ENCODE measurements at regions not wholly inside any gene's neighbourhood (a gene's known extent, or its start where the extent isn't known, plus 50 kb on each side); places are given as distances from the start of the nearest gene placed in this dataset.
A peak's percentile ranks its signal among the peaks of the same experiment; 100 is the strongest.
"Not testable (repeated sequence)": the region's sequence is repeated elsewhere in the genome, so short reads cannot be mapped to it uniquely, and the experiment has no call there.

- Mint-ChIP-seq H3K9me3 (ENCODE audit: low read depth) (peaks cover 3% of the 10 kb centered on the region), H3K27ac (no peak overlapping the region), H3K27me3 (no peaks in the 10 kb centered on the region), H3K4me3 (no peak overlapping the region), H3K36me3 (ENCODE audit: low read depth) (no peaks in the 10 kb centered on the region), H3K4me1 (no peaks in the 10 kb centered on the region)
- ChIA-PET POLR2A (no interaction called here), CTCF (no interaction called here)
- DNase-seq (no peak), ATAC-seq (no peak)
- intact Hi-C loops (cut with DNase I, micrococcal nuclease), result no loop called here
These were observed 971.7 kb downstream of the FAM133A start for GRCh38 chrX:94645726-94646125.

- no peak for ATAC-seq
- intact Hi-C loops (cut with DNase I, micrococcal nuclease), result no loop called here
- ChIA-PET POLR2A (no interaction called here), CTCF (no interaction called here)
- no peak overlapping the region for H3K27ac Mint-ChIP-seq
- H3K27me3 Mint-ChIP-seq, result no peaks in the 10 kb centered on the region
- no peak for DNase-seq
- no peaks in the 10 kb centered on the region for H3K36me3 Mint-ChIP-seq (ENCODE audit: low read depth)
- no peaks in the 10 kb centered on the region for H3K9me3 Mint-ChIP-seq (ENCODE audit: low read depth)
- H3K4me3 Mint-ChIP-seq, result no peak overlapping the region
- no peaks in the 10 kb centered on the region for H3K4me1 Mint-ChIP-seq
These were observed 981.2 kb downstream of the FAM133A start for GRCh38 chrX:94655180-94655579.

DNA sequence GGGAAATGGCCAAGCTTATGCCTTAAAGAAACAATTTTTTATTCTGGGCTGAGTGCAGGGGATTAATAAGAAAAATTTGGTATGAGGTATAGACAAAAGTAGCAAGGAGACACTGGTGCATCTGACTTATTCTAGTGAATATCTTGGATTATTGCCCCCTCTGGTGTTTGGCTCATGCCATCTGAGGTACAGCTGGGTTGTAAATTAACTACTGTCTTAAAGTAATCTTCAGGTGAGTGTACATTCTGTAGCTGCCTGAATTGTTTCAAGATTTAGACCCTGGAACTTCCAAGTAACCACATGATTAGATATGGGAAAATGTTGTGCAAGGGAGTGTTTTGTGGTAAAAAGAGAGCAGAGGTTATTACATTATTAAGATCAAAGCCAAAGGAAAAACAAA is 988.7 kb downstream of the FAM133A start:
- ATAC-seq (no peak), DNase-seq (no peak)
- no peak overlapping the region for H3K4me3 Mint-ChIP-seq
- POLR2A ChIA-PET, result no interaction called here
- H3K27me3 Mint-ChIP-seq, result no peaks in the 10 kb centered on the region
- no peaks in the 10 kb centered on the region for H3K9me3 Mint-ChIP-seq (ENCODE audit: low read depth)
- intact Hi-C loops (cut with DNase I, micrococcal nuclease), result no loop called here
- no peaks in the 10 kb centered on the region for H3K4me1 Mint-ChIP-seq
- CTCF ChIA-PET, result no interaction called here
- H3K36me3 Mint-ChIP-seq (ENCODE audit: low read depth), result no peaks in the 10 kb centered on the region
- no peak overlapping the region for H3K27ac Mint-ChIP-seq

DNA sequence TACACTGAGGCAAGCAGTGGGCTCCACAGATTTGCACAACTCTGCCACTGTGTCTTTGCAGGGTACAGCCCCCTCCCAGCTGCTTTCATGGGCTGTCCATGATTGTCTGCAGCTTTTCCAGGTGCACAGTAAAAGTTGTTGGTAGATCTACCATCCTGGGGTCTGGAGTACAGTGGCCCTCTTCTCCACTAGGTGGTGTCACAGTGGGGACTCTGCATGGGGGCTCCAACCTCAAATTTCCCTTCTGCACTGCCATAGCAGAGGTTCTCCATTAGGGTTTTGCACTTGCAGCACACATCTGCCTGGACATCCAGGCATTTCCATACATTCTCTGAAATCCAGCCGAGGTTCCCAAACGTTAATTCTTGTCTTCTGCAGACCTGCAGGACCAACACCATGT is 1002.3 kb downstream of the FAM133A start:
- H3K4me3 Mint-ChIP-seq, result no peak overlapping the region
- H3K4me1 Mint-ChIP-seq, result no peaks in the 10 kb centered on the region
- no peaks in the 10 kb centered on the region for H3K36me3 Mint-ChIP-seq (ENCODE audit: low read depth)
- CTCF ChIA-PET, result no interaction called here
- H3K27ac Mint-ChIP-seq, result no peak overlapping the region
- intact Hi-C loops (cut with DNase I, micrococcal nuclease), result no loop called here
- ATAC-seq (no peak), DNase-seq (no peak)
- H3K27me3 Mint-ChIP-seq, result no peaks in the 10 kb centered on the region
- POLR2A ChIA-PET, result no interaction called here
- H3K9me3 Mint-ChIP-seq (ENCODE audit: low read depth), result peaks cover 2% of the 10 kb centered on the region

DNA sequence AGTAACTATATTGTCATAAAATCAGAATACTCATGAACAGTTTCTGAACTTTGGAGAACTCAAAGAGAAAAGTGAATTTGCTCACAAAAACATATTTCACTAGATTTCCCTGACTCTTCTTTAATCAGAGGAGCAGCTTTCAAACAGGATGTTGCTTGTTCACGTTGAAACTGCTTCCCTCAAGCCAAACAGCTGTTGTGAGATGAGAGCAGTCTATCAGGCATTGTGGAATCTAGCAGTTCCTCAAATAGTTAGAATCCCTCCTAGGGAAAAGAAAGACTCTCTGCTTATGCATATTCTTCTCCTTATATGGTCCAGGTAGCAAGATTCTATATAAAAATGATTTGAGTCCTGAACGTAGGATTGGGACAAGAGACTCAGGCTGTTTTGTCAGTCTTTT is 1012.1 kb downstream of the FAM133A start:
- Mint-ChIP-seq H3K36me3 (ENCODE audit: low read depth) (no peaks in the 10 kb centered on the region), H3K4me1 (no peaks in the 10 kb centered on the region), H3K27me3 (no peaks in the 10 kb centered on the region), H3K27ac (no peak overlapping the region), H3K4me3 (no peak overlapping the region), H3K9me3 (ENCODE audit: low read depth) (no peaks in the 10 kb centered on the region)
- CTCF ChIA-PET, result no interaction called here
- ATAC-seq (no peak), DNase-seq (no peak)
- POLR2A ChIA-PET, result no interaction called here
- intact Hi-C loops (cut with DNase I, micrococcal nuclease), result no loop called here

DNA sequence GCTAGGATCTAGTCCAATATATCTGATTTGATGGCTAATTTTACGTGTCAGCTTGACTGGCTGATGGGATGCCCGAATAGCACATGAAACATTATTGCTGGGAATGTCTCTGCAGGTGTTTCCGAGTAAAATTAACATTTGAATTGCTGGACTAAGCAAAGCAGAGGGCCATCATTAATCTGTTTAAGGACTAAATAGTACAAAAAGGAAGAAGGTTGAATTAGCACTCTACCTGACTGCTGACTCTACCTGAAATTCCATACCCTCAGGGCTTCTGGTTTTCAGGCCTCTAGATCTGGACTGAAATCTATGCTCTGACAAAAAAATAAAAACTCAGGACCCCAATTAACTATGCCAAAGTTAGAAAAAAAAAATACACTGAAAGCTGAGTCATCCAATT is 1021.9 kb downstream of the FAM133A start:
- Mint-ChIP-seq H3K4me3 (no peak overlapping the region), H3K27ac (no peak overlapping the region), H3K36me3 (ENCODE audit: low read depth) (no peaks in the 10 kb centered on the region), H3K4me1 (no peaks in the 10 kb centered on the region), H3K27me3 (no peaks in the 10 kb centered on the region), H3K9me3 (ENCODE audit: low read depth) (no peaks in the 10 kb centered on the region)
- ATAC-seq (no peak), DNase-seq (no peak)
- ChIA-PET POLR2A (no interaction called here), CTCF (no interaction called here)
- intact Hi-C loops (cut with DNase I, micrococcal nuclease), result no loop called here

DNA sequence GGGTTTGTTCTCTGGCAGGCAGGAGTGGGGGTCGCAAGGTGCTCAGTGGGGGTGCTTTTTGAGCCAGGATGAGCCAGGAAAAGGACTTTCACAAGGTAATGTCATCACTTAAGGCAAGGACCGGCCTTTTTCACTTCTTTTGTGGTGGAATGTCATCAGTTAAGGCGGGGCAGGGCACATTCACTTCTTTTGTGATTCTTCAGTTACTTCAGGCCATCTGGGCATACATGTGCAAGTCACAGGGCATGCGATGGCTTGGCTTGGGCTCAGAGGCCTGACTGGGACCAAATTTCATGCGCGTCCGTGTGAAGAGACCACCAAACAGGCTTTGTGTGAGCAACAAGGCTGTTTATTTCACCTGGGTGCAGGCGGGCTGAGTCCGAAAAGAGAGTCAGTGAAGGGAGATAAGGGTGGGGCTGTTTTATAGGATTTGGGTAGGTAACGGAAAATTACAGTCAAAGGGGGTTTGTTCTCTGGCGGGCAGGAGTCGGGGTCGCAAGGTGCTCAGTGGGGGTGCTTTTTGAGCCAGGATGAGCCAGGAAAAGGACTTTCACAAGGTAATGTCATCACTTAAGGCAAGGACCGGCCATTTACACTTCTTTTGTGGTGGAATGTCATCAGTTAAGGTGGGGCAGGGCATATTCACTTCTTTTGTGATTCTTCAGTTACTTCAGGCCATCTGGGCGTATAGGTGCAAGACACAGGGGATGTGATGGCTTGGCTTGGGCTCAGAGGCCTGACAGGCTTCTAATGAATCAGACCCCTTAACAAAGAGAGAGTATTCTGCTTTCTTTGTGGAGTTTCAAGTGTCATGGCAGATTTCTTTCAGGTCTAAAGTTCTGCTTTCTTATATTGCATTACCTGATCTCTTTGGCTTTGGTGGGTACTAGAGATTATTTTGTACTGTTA is 1030.6 kb downstream of the FAM133A start:
- intact Hi-C loops (cut with DNase I, micrococcal nuclease); H3K4me3 Mint-ChIP-seq; CTCF ChIA-PET; H3K4me1 Mint-ChIP-seq; DNase-seq; H3K36me3 Mint-ChIP-seq (ENCODE audit: low read depth); POLR2A ChIA-PET; H3K9me3 Mint-ChIP-seq (ENCODE audit: low read depth); H3K27ac Mint-ChIP-seq; ATAC-seq; H3K27me3 Mint-ChIP-seq: not testable (repeated sequence)

DNA sequence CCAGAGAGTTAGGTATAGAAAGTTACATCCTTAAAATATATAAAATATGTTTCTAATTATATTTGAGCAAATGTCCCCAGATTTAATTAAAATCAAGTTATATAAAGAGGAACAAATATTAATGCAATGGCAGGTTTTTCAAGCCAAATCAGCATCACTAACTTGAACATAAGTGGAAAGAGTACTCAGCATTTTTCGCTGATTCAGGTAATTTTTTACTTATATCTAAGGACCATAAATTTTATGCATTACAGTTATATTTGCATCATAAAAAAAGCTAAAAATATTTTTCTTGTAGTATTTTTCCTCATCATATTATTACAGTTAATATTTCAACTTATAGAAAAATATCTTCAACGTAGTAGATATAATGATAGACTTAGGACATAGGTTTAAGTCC is 1047.4 kb downstream of the FAM133A start:
- Mint-ChIP-seq H3K27ac (no peak overlapping the region), H3K27me3 (no peaks in the 10 kb centered on the region), H3K4me1 (no peaks in the 10 kb centered on the region), H3K4me3 (no peak overlapping the region), H3K36me3 (ENCODE audit: low read depth) (no peaks in the 10 kb centered on the region), H3K9me3 (ENCODE audit: low read depth) (no peaks in the 10 kb centered on the region)
- ATAC-seq (no peak), DNase-seq (no peak)
- intact Hi-C loops (cut with DNase I, micrococcal nuclease), result no loop called here
- ChIA-PET CTCF (no interaction called here), POLR2A (no interaction called here)

GRCh38 chrX:94722578-94722977 is 1048.6 kb downstream of the FAM133A start:
- Mint-ChIP-seq H3K4me3 (no peak overlapping the region), H3K4me1 (no peaks in the 10 kb centered on the region), H3K9me3 (ENCODE audit: low read depth) (no peaks in the 10 kb centered on the region), H3K27ac (no peak overlapping the region), H3K27me3 (no peaks in the 10 kb centered on the region), H3K36me3 (ENCODE audit: low read depth) (no peaks in the 10 kb centered on the region)
- CTCF ChIA-PET, result no interaction called here
- intact Hi-C loops (cut with DNase I, micrococcal nuclease), result no loop called here
- ATAC-seq, result no peak
- POLR2A ChIA-PET, result no interaction called here
- no peak for DNase-seq

GRCh38 chrX:94742772-94743171 is 1068.8 kb downstream of the FAM133A start:
- Mint-ChIP-seq H3K36me3 (ENCODE audit: low read depth) (no peaks in the 10 kb centered on the region), H3K9me3 (ENCODE audit: low read depth) (no peaks in the 10 kb centered on the region), H3K4me1 (no peaks in the 10 kb centered on the region), H3K4me3 (no peak overlapping the region), H3K27me3 (no peaks in the 10 kb centered on the region), H3K27ac (no peak overlapping the region)
- no peak for ATAC-seq
- intact Hi-C loops (cut with DNase I, micrococcal nuclease), result no loop called here
- ChIA-PET CTCF (no interaction called here), POLR2A (no interaction called here)
- no peak for DNase-seq

- no peaks in the 10 kb centered on the region for H3K27me3 Mint-ChIP-seq
- no peaks in the 10 kb centered on the region for H3K9me3 Mint-ChIP-seq (ENCODE audit: low read depth)
- intact Hi-C loops (cut with DNase I, micrococcal nuclease), result no loop called here
- H3K36me3 Mint-ChIP-seq (ENCODE audit: low read depth), result no peaks in the 10 kb centered on the region
- no peak overlapping the region for H3K4me3 Mint-ChIP-seq
- H3K4me1 Mint-ChIP-seq, result no peaks in the 10 kb centered on the region
- CTCF ChIA-PET, result no interaction called here
- ATAC-seq (peak; percentile 39), DNase-seq (no peak)
- POLR2A ChIA-PET, result no interaction called here
- H3K27ac Mint-ChIP-seq, result no peak overlapping the region
These were observed 1069.5 kb downstream of the FAM133A start for GRCh38 chrX:94743478-94743877.

- Mint-ChIP-seq H3K36me3 (ENCODE audit: low read depth) (no peaks in the 10 kb centered on the region), H3K27ac (no peak overlapping the region), H3K27me3 (no peaks in the 10 kb centered on the region), H3K4me1 (no peaks in the 10 kb centered on the region), H3K9me3 (ENCODE audit: low read depth) (no peaks in the 10 kb centered on the region), H3K4me3 (no peak overlapping the region)
- ChIA-PET CTCF (no interaction called here), POLR2A (no interaction called here)
- intact Hi-C loops (cut with DNase I, micrococcal nuclease), result no loop called here
- no peak for DNase-seq
- no peak for ATAC-seq
These were observed 1070.8 kb downstream of the FAM133A start for GRCh38 chrX:94744786-94745185.

DNA sequence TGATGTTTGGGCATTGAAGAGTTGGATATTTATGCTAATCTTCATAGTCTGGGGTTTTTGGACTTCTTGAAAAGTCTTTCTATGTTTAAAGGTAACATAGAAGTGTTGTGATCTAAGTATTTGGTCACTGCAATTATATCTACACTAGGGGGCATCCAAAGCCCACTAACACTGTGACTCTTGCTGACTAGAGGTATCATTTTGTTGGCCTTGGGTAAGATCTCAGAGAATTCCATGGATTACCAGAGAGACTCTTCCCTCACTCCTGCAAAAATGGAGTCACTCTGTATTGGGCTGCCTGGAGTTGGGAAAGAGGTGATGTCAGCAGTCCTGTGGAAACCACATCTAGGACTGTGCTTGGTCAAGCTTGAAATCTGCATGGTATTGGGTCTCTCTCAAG is 1077.6 kb downstream of the FAM133A start:
- CTCF ChIA-PET, result no interaction called here

More for the DNA sequence above, 1077.6 kb downstream of the FAM133A start:
- Mint-ChIP-seq H3K4me1 (no peaks in the 10 kb centered on the region), H3K4me3 (no peak overlapping the region), H3K9me3 (ENCODE audit: low read depth) (no peaks in the 10 kb centered on the region), H3K36me3 (ENCODE audit: low read depth) (no peaks in the 10 kb centered on the region), H3K27me3 (no peaks in the 10 kb centered on the region), H3K27ac (no peak overlapping the region)
- POLR2A ChIA-PET, result no interaction called here
- intact Hi-C loops (cut with DNase I, micrococcal nuclease), result no loop called here
- no peak for DNase-seq
- ATAC-seq, result no peak

Data from activated CD4-positive, alpha-beta T cell treated with anti-CD3 and anti-CD28 coated beads for 36 hours (primary cell).